SHP77 treated with DMSO at 0.1 percent for 48 hours (cell line): ENCODE measurements at regions not wholly inside any gene's neighbourhood (a gene's known extent, or its start where the extent isn't known, plus 50 kb on each side); places are given as distances from the start of the nearest gene placed in this dataset.
"Not testable (repeated sequence)": the region's sequence is repeated elsewhere in the genome, so short reads cannot be mapped to it uniquely, and the experiment has no call there.

Source experiments
- DNase-seq: peaks from one replicate; lab custom pipeline; 2025; lab: John Stamatoyannopoulos, UW

DNA sequence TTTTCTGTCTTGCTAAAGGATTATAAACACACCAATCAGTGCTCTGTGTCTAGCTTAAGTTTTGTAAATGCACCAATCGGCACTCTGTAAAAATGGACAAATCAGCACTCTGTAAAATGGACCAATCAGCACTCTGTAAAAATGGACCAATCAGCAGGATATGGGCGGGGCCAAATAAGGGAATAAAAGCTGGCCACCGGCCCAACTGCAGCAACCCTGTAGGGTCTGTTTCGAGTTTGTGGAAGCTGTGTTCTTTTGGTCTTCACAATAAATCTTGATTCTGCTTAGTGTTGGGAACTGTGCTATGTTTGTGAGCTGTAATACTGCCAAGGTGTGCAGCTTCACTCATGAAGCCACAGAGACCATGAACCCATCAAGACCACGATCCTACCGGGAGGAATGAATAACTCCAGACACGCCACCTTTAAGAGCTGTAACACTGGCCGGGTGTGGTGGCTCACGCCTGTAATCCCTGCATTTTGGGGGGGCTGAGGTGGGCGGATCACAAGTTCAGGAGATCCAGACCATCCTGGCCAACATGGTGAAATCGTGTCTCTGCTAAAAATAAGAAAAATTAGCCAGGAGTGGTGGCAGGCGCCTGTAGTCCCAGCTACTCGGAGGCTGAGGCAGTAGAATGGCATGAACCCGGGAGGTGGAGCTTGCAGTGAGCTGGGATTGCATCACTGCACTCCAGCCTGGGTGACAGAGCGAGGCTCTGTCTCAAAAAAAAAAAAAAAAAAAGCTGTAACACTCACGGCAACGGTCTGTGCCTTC lies 133.0 kb upstream of the GDF10 start:
- DNase-seq, result not testable (repeated sequence)

DNA sequence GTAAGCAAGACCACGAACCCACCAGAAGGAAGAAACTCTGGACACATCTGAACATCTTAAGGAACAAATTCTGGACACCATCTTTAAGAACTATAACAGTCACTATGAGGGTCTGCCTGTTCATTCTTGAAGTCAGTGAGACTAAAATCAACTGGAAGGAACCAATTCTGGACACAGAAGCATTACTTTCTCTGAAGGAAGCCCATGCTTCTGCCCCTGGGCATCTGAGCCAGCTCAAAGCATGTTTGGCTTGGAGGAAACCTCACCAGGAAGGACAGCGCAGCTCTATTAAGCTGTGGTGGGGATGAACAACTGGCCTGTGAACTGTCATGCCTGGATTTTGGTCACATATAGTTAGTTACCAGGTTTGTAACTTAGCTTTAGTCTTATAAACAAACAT lies 132.4 kb upstream of the GDF10 start:
- no peak for DNase-seq

DNA sequence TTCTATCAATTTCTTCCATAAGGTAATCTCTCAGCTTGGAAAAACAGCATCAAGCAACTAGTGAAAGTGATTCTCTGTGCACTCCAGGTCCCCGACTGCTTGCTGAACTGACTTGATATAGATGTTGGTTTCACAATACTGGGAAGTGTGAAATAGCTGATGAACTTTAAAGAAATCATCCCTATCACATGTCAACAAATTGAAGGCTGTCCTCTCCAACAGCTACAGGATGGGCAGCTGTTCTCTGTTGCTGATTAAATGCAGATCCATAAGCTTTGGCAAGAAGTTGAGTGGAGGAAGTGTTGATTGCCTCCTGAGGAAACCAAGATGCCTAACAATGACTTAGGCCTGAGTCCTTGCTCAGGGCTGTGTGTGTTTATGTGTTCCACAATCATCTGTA lies 130.4 kb upstream of the GDF10 start:
- no peak for DNase-seq

DNA sequence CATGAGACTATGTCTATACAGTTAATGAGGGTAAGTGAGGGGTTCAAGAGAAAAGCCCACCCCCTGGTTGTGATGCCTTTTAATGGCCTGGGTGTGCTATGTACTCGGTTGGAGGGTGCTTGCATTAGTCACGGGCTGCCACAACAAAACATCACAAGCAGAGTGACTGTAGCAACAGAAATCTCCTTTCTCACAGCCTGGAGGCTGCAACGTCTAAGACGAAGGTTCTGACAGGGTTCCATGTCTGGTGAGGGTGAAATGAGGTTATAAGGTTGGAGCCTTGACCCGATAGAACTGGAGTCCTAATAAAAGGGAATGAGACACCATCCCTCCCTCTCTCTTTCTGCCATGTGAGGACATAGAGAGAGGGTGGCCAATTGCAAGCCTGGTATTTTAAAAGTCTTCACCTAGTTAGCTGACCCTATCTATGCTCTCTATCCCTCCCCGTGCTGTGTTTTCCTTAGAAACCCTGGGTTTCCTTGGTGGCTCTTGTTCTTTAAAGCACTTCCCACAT lies 126.0 kb upstream of the GDF10 start:
- no peak for DNase-seq

DNA sequence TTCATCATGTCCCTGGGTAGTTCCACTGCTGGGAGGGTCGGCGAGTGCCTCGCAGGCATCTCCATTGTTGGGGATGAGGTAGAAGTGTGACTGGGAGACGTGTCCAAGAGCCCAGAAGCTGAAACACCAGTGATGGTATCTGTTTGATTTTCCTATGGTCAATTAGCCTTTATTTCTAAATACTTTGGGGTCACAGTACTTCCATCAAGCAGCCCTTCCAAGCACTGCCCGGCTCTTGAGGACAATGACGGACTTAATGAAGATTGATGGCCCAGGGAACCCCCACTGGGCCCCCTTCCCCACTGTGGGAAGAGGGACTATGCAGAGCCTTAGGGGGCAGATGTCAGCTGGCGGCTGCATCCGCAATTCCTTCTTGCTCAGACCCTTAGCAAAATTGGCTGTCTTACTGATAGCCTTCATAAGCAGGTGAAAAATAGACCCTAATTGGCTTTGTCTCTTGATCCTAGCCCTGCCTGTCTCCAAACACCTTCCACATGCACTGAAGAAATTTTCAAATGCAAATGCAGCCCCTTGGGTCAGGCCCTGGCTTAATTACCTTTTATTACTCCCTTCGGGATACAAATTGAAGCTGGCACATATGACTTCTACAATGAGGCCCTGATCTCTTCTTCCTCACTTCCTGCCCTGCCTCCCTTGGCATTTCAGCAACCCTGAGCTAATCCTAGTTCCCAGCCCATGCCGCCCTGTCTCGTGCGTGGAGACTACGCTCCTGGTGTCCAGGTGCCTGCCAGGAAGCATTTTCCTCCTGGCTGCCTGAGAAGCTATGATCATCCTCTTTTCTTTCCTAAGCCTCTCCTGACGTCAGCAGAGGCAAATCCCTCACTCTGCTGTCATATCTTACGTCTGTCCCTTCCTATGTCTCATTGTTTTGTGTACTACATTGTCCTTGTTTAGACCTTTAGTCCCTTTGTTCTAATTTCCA lies 124.5 kb upstream of the GDF10 start:
- peak; percentile 3 for DNase-seq

DNA sequence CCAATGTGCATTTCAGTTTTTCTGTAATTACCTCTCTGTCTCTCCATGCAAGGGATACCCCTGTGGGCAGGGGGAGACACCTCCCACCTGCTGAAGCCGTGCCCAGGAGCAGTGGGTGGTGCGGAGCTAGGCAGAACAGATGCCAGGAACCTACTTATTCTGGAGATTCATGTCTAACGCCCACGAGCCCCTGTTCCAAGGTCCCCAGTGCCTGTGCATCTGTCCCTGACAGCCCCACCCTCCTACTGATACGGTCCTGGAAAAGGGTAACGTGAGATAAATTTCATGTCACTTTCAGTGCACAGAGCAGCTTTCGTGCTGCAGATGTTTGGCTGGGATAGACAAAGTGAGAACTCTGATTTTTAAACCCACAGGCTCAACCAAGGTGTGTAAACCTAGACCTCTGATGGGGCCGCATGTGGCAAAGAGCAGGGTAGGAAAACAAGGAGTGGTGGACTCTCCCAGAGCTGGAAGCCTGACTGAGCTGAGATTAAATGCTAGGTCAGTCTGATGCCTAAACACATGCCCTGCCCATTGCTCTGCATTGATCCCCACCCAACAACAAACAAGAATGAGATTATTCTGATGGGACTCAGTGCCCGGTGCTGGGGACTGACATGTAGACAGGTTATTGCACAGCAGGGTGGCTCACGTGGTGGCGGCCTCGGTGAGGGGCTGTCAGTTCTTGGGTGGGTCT lies 123.6 kb upstream of the GDF10 start:
- no peak for DNase-seq

DNA sequence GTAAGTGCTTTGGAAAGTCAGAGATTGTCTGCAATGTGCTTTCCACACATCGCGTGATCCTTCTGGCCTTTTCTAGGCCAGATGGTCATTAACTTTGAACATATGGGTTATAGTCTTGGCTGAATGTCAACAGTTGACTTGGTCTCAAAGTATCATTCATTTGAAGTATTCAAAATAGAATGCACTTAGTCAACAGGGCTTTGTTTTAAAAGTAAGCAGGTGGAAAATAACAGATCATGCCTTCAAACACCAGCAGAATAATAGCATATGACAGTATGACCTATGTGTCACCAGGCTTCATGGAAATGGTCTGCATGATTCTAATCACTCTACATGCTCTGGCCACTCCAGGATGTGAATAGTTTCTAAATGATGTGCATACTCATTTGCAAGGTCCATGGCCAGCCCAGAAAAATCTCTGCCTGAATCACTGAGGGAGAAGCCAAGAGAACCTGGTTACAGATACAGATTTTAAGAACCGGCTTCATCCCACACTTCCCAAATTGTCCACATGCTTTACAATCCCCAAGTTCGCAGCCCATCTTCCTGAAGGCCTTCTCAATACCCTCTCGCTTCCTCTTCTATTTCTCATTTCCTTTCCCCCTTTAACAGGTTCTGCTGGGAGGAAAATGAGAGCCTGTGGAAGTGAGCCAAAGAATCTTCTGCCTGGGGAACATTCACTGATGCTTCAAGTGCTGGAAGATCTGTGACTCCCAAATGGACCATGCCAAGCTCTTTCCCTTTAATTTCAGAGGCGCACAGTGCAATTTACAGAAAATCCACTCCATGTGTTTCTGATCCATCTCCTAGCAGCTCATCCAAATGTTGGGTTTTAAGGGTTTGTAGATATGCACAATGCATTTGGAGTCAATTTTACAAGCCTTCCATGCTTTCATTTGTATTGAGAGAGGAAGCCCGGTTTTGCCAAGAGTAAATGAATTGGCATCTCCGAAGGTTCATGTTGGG lies 122.8 kb upstream of the GDF10 start:
- no peak for DNase-seq

DNA sequence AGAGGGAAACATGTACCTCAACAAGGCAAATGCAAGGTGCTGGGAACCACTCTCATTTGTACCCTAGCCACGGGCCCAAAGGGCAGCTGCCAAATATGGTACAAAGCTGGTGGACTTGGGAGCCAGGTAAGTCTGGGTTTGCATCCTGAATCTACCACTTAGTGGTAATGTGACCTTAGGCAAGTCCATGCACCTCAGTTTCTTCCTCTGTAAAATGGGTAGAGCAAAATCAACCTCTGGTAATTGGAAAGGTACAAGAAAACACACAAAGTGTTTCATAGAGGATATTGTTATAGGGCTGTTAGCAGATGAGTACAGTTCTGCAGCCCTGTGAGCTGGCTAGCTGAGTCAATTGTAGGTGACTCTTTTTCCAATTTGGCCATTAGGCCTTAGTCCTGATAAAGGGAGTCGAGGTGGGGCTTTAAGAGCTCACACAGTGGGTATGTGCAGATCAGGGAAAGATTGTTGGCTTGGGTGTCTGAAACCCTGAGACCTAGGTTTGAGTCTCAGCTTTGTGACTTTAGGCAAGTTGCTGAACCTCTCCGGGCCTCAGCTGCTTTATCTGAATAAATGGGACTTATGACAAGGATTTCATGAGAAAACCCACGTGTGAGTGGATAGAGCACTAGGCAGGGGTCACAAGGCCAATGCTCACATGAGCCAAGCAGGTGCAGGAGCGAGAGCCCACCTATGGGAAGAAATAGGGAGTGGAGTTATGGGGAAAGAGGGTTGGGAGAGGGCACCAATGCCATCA lies 121.3 kb upstream of the GDF10 start:
- no peak for DNase-seq

DNA sequence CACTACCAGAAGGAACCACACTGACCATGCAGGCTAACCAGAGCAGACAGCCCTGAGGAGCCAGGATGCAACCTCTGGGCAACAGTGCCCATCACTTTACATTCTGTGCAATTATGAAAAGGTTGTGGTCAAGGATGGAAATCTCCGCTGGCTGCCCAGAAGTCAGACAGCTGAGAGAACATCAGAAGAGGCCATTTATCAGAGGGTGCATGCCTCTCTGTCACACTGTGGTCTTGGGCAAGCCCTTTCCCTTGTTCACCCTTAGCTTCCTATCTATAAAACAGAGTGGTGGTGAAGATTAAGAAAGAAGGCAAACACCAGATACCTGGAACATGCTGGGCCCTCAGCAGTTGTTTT lies 120.7 kb upstream of the GDF10 start:
- no peak for DNase-seq

DNA sequence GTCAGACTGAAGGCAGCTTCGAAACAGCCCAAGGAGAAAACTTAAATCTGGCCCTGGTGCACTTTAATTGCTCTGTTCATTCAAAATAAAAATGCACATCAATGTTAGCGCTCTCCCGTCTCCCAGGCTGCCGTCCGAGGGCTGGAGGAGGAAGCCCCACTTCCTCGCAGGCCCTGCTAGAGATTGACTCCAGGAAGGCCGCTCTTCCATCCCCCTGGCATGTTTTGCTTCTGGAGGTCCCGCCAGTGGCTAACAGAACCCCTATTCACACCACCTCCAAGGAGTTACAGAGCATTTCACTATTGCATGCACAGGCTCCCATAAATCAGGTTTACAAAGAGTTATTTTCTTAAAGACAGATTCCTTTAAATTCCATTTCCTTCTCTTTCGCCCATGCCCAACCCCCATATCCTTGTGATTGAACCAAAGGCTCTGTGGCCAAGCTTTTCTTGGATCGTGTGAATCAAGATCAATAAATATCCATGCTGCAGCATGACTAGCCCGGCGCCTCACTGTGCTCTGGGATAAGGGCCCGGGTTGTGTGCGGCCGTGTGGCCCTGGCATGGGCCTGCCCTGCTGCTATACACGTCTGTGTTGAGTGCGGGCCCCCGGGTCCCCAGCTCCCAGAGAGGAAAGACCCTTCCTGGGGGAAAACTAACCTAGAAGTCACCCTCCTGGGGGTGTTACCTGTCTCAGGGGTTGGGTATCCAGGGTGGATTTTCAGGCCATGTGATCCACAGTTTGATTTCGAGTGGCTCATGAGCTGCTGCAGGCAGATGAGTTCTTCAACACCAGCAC lies 118.7 kb upstream of the GDF10 start:
- no peak for DNase-seq

DNA sequence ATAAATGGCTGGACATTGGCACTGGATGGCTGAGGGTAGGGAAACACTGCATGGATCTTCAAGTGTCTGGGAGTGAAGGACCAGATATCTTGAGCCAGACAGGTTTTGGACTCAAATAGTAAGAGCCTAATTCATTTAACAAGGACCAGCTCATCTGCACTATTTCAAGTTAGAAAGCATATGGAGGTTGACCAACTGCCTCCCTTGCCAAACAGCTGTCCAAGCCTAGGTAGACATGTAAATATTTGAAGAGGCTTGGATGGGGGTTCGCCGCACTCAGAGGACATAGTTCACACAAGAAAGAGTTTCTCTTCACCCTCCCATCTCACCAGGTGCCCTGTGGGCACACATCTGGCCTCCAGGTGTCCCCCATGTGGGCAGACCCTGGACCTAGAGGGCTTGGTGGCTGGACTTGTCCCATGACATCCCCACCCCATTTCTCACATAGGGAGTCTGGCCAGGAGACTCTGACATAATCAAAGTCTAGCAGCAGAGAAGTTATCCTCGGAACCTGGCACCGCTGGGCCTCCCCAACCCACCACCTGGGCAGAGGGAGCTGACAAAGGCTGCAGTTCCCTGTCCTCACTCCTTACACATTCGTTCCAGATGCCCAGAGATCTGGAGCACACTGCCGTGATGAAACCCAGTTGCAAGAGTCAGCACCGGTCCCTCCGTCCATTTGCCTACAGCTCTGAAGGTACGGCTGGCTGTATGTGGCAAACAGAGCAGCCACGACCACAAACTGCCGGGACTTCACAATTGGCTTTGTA lies 116.9 kb upstream of the GDF10 start:
- DNase-seq, result no peak

DNA sequence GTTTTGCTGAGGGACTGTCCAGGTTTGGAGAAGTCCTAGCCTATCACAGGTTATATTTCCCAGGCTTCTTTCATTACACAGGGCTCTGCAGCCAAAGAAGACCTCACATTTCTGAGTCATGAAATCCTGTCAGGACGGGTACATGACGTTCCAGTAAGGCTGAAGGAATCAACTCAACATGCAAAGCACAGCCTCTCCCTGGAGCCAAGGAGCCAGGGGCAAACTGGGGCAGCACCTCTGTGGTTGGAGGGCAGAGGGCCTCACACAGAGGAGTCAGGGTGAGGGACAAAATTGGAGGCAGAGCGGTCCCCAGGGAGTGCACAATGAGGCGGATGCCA lies 116.3 kb upstream of the GDF10 start:
- DNase-seq, result no peak

DNA sequence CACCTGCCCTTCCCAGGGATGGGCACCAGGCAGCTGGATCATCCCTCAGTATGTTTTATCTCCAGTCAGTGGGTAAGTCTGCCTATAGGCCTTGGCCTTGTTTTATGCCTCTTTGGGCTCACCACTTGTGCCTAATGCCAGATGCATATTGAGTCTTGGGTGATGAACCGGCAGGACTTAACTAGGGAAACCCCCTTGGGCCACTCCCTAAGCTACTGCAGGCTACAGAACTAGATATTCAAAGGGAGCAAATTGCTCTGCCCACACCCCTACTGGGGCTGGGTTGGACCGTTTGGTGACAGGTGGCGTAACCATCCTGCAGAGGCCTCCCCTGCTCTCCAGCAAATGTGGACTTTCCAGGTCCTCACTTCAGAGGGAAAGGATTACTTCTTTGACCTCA lies 115.7 kb upstream of the GDF10 start:
- no peak for DNase-seq

DNA sequence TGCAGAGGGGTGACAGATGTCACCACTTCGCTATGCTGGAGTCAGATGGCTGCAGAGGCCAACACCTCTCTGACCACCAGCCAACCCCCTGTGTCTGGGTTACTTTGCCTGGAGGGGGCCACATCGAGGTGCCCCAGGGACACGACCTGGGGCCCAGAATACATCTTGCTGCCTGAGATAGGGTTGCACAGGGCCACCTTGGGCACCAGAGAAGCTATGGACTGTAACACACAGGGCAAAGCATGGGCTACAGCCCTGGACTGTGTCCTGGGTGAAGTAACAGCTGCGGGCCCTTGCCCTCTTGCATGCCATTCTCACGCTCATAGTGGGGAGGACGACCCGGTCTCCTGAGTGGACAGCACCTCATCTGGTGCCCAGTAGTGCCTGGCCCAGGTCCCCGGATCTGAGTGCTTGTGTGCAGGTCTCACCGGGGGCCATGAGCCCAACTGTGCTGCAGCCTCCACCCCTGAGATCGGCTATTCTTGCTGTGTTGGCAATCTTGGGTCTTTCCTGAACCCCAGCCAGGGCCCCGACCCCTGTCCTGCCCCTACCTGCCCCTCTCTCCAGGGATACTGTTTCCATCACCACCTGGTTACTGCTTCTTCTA lies 115.2 kb upstream of the GDF10 start:
- no peak for DNase-seq

DNA sequence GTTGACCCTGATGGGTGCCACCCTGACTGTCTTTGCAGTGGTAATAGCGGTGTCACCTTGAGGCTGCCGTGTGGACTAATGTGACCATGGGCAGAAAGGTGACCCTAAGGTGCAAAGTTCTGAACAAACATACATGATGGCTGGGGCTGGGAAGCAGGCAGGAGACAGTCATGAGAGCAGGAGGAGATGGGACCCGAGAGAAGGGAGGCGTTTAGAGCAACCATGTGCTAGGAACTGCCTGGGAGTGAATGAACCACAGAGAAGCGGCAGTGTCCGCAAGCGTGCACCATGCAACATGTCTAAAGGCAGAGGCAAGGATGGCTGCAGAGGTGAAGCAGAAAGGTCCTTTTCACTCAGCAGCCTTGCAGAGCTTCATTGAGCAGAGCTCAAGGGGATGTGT lies 113.1 kb upstream of the GDF10 start:
- no peak for DNase-seq

DNA sequence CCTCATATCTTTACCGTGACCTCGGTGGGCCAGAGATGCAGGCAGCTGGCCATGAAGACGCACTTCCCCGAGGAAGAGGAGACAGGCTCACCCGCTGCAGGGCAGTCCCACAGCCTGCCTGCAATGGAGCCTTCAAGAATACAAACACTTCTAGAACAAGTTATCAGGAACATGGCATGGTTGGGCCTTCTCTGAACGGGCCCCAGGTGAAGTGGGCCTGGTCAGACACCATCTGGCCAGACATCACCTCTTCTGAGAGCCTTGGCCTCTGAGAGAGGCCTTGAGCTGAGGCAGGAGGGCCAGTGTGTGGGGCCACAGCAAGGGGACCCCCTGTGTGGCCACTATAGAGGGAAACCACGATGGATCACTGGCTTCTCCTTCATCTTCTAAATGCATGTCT lies 112.4 kb upstream of the GDF10 start:
- no peak for DNase-seq

DNA sequence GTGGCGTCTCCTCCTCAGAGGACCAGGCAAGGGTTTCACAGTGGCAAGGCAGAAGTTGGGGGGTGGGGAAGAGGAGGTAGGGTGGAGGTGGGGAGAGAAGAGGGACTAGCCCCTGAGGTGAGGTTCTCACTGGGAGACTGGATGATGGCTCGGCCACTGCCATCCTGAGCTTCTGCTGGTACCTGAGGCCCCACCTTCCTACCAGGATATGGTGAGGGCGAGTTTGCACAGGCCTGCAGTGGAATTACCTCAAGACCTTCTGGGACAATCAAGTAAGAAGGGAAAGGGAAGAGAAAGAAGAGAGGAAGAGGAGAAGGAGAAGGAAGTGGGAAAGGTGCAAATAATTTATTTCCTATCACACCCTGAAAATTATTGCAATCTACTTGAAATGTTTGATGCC lies 111.8 kb upstream of the GDF10 start:
- DNase-seq, result no peak

DNA sequence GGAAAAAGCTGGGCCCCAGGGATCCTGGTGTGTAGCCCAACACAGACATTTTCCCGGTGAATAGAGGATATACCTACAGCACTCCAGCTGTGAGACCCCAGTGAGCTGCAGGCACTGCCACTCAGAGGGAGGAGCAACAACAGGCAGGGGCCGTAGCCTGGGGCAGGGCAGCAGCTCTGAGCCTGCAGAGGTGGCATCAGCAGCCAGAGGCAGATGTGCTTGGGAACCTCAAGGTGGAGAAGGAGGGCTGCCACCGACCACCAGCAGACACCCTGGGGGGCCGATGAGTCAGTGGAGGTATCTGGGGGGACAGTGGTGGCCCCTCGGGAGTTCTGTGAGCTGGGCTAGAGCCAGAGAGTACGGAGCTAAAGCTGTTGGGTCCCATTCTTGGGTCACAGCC lies 110.2 kb upstream of the GDF10 start:
- no peak for DNase-seq

DNA sequence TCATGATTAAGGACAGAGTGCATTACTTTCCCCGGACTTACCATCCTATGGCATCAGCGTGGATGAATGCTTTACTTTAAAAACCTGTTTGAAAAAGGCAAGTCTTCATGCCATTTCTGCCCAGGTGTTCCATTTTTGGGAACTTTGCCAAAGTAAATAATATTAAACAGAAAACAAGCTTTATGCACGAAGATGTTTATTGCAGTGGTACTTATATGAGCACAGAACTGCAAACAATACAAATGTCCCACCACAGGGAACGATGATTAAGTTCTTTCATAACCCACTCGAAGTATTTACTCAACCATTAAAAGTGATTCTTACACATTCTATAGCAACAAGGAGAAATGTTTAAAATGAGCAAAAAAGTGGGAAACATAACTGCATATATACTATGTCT lies 109.7 kb upstream of the GDF10 start:
- peak; percentile 2 for DNase-seq
